ENCODE measurements at regions not wholly inside any gene's neighbourhood (a gene's known extent, or its start where the extent isn't known, plus 50 kb on each side); places are given as distances from the start of the nearest gene placed in this dataset.
"Not testable (repeated sequence)": the region's sequence is repeated elsewhere in the genome, so short reads cannot be mapped to it uniquely, and the experiment has no call there.

- not testable (repeated sequence) for DNase-seq
These were observed 1188.5 kb downstream of the FAM133A start for GRCh38 chrX:94862470-94862869.

GRCh38 chrX:94871640-94872039 is 1197.6 kb downstream of the FAM133A start:
- DNase-seq: no peak

GRCh38 chrX:94901849-94902248 is 1227.8 kb downstream of the FAM133A start:
- no peak for DNase-seq

GRCh38 chrX:94908171-94908570 is 1234.2 kb downstream of the FAM133A start:
- DNase-seq: no peak

- DNase-seq: no peak
These were observed 1234.6 kb downstream of the FAM133A start for GRCh38 chrX:94908648-94909047.

- no peak for DNase-seq
These were observed 1240.2 kb downstream of the FAM133A start for GRCh38 chrX:94914235-94914634.

GRCh38 chrX:94932278-94932965 is 1258.4 kb downstream of the FAM133A start:
- DNase-seq: no peak

- no peak for DNase-seq
These were observed 1262.7 kb downstream of the FAM133A start for GRCh38 chrX:94936722-94937121.

- DNase-seq: no peak
These were observed 1263.5 kb downstream of the FAM133A start for GRCh38 chrX:94937491-94937890.

GRCh38 chrX:94942603-94943002 is 1268.6 kb downstream of the FAM133A start:
- no peak for DNase-seq

GRCh38 chrX:94946137-94946536 is 1272.1 kb downstream of the FAM133A start:
- not testable (repeated sequence) for DNase-seq

GRCh38 chrX:94961730-94962129 is 1287.7 kb downstream of the FAM133A start:
- no peak for DNase-seq

GRCh38 chrX:94977562-94977961 is 1303.6 kb downstream of the FAM133A start:
- no peak for DNase-seq

GRCh38 chrX:94977986-94978385 is 1304.0 kb downstream of the FAM133A start:
- DNase-seq: no peak
